ENCODE measurements at regions not wholly inside any gene's neighbourhood (a gene's known extent, or its start where the extent isn't known, plus 50 kb on each side); places are given as distances from the start of the nearest gene placed in this dataset.

GRCh38 chr5:126117044-126117443 is 306.2 kb upstream of the GRAMD2B start:
- TF ChIP-seq REST (IDR thresholded peaks at IDR 0.05; ENCODE audit: low read depth) (no peak), EP300 (IDR thresholded peaks at IDR 0.05; ENCODE audit: borderline replicate concordance) (no peak), USF1 (IDR thresholded peaks at IDR 0.05) (no peak), CREB1 (IDR thresholded peaks at IDR 0.05; ENCODE audit: low read depth) (no peak), YY1 (IDR thresholded peaks at IDR 0.05; ENCODE audit: low read depth) (no peak), TEAD4 (IDR thresholded peaks at IDR 0.05) (no peak), TCF12 (IDR thresholded peaks at IDR 0.05; ENCODE audit: low read depth) (no peak), NFIC (IDR thresholded peaks at IDR 0.05) (no peak), EGR1 (IDR thresholded peaks at IDR 0.05) (no peak), TAF1 (IDR thresholded peaks at IDR 0.05; ENCODE audit: low read depth) (no peak), FOXM1 (IDR thresholded peaks at IDR 0.05; ENCODE audit: borderline replicate concordance, low read depth) (no peak), MAX (IDR thresholded peaks at IDR 0.05) (no peak), RAD21 (IDR thresholded peaks at IDR 0.05; ENCODE audit: low read depth) (no peak), CEBPB (IDR thresholded peaks at IDR 0.05) (no peak), ZBTB7A (IDR thresholded peaks at IDR 0.05; ENCODE audit: low read depth) (no peak)

GRCh38 chr5:126119887-126120442 is 303.2 kb upstream of the GRAMD2B start:
- TF ChIP-seq ZBTB7A (IDR thresholded peaks at IDR 0.05; ENCODE audit: low read depth) (no peak), TCF12 (IDR thresholded peaks at IDR 0.05; ENCODE audit: low read depth) (no peak), TEAD4 (IDR thresholded peaks at IDR 0.05) (no peak), NFIC (IDR thresholded peaks at IDR 0.05) (no peak), RAD21 (IDR thresholded peaks at IDR 0.05; ENCODE audit: low read depth) (no peak), CREB1 (IDR thresholded peaks at IDR 0.05; ENCODE audit: low read depth) (no peak), USF1 (IDR thresholded peaks at IDR 0.05) (no peak), FOXM1 (IDR thresholded peaks at IDR 0.05; ENCODE audit: borderline replicate concordance, low read depth) (no peak), EP300 (IDR thresholded peaks at IDR 0.05; ENCODE audit: borderline replicate concordance) (no peak), TAF1 (IDR thresholded peaks at IDR 0.05; ENCODE audit: low read depth) (no peak), CEBPB (IDR thresholded peaks at IDR 0.05) (no peak), YY1 (IDR thresholded peaks at IDR 0.05; ENCODE audit: low read depth) (no peak), EGR1 (IDR thresholded peaks at IDR 0.05) (no peak), MAX (IDR thresholded peaks at IDR 0.05) (no peak), REST (IDR thresholded peaks at IDR 0.05; ENCODE audit: low read depth) (no peak)

- TF ChIP-seq TEAD4 (IDR thresholded peaks at IDR 0.05), result no peak
- TF ChIP-seq RAD21 (IDR thresholded peaks at IDR 0.05; ENCODE audit: low read depth), result no peak
- TF ChIP-seq FOXM1 (IDR thresholded peaks at IDR 0.05; ENCODE audit: borderline replicate concordance, low read depth), result no peak
- no peak for TF ChIP-seq REST (IDR thresholded peaks at IDR 0.05; ENCODE audit: low read depth)
- TF ChIP-seq NFIC (IDR thresholded peaks at IDR 0.05), result no peak
Measured at GRCh38 chr5:126120939-126121338, 302.3 kb upstream of the GRAMD2B start.

GRCh38 chr5:126122942-126123341 is 300.3 kb upstream of the GRAMD2B start:
- TF ChIP-seq RAD21 (IDR thresholded peaks at IDR 0.05; ENCODE audit: low read depth) (no peak), CREB1 (IDR thresholded peaks at IDR 0.05; ENCODE audit: low read depth) (no peak), CEBPB (IDR thresholded peaks at IDR 0.05) (no peak), MAX (IDR thresholded peaks at IDR 0.05) (no peak)
